Suppressor macrophage treated with lipopolysaccharide for 4 hours (primary cell): ENCODE measurements at regions not wholly inside any gene's neighbourhood (a gene's known extent, or its start where the extent isn't known, plus 50 kb on each side); places are given as distances from the start of the nearest gene placed in this dataset.

Experiments used
- DNase-seq: peaks from one replicate; pipeline ENCODE4 v3.0.0-alpha.2; 2020

DNA sequence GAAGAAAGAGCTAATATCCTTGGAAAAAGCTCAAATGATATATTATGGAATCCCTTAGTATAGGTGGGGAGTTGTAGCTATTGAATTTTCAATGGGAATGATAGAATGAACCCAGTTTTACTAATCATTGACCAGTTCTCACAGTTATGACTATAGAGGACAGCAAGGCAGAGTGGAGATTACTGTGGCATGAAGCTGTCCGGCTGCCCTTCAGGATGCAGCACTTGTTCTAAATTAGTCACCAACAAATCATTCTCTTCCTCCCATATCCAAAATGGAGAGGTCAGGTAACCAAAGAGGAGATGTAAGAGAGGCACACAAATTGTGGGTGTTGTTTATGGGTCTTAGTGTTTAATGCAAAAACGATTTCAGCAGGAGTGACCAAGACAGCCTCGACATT lies 1490.0 kb upstream of the MIR17HG start:
- no peak for DNase-seq

GRCh38 chr13:89862011-89862690 lies 1485.3 kb upstream of the MIR17HG start:
- DNase-seq, result no peak

- DNase-seq, result no peak
These were observed 1484.8 kb upstream of the MIR17HG start for GRCh38 chr13:89862691-89863036.

DNA sequence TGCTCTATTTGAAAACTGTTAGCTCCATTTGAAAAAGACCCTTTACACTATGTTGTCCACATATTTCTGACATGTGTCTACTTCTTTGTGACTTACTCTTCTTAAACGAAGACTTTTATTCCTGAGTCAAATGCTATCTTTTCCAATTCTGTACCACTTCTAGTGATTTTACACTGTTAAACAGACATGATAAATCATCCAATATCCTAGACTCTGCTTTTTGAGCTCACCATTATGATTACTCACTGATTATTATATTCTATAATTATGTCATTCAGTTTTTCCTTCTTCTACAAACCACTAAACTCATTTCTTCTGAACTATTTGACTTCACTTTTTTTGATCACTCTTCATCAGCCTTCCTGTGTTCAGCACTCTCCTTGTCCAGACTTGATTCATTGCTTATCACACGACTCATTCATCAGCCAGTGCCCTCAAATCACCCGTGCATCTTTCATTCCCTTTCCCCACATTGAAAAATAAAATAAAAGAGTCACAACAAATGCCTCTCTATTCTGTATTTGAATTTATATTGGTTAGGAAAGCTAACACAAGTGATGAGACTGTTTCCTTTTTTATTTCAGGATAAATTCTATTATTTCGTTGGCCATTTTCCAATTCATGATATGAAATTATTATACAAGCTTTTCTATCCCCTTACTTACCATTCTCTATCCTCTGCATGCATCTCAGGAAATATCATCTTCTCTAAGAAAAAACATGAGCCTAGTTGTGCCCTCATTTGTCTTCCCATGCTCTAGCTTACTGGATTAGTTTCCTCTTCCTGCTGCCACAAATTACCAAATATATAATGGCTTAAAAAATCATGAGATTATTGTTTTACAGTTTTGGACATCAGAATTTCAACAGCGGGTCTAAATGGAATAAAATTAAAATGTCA lies 1482.1 kb upstream of the MIR17HG start:
- DNase-seq, result no peak

DNA sequence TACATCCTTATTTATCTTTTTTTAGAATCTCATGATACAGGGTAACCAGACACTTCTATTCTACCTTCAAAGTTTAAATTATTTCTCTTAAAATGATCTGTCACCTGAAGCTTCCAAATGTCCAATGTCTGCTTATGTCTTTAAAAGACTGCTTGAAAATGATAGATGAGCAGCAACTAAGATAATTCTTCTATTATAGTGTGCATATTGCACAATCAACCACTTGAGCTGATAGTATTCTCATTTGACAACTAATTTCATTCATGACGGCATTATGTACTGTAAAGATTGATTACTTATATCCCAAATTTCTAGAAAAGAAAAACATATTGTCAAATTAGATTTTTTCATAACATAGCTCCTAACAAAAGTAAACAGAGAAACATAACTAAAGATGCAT lies 1478.2 kb upstream of the MIR17HG start:
- no peak for DNase-seq

- no peak for DNase-seq
These were observed 1468.6 kb upstream of the MIR17HG start for GRCh38 chr13:89878904-89879303.

DNA sequence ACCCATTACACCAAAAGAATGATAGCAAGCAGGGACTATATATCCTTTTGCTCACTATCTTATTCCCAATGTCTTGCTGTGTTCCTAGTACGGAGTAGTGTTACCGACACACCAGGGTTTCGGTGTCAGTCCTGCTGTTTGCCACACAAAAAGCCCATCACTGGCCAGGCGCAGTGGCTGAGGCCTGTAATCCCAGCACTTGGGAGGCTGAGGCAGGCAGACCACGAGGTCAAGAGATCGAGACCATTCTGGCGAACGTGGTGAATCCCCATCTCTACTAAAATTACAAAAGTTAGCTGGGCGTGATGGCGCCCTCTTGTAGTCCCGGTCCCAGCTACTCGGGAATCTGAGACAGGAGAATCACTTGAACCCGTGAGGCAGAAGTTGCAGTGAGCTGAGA lies 1467.3 kb upstream of the MIR17HG start:
- no peak for DNase-seq

GRCh38 chr13:89883893-89884448 lies 1463.5 kb upstream of the MIR17HG start:
- no peak for DNase-seq

- no peak for DNase-seq
These were observed 1456.7 kb upstream of the MIR17HG start for GRCh38 chr13:89890806-89891205.

DNA sequence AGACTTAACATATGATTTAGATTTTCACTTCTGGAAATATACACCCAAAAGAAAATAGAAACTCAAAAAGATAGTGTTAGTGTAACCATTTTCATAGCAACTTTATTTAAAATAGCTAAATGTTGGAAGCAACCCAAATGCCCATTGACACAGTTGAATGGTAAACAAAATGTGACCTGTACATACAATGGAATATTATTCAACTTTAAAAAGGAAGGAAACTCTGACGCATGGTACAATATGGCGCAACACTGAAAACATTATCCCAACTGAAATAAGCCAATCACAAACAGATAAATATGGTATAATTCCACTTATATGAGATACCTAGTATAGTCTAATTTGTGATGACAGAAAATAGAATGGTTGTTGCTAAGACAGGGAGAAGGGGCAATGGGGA lies 1456.1 kb upstream of the MIR17HG start:
- no peak for DNase-seq

DNA sequence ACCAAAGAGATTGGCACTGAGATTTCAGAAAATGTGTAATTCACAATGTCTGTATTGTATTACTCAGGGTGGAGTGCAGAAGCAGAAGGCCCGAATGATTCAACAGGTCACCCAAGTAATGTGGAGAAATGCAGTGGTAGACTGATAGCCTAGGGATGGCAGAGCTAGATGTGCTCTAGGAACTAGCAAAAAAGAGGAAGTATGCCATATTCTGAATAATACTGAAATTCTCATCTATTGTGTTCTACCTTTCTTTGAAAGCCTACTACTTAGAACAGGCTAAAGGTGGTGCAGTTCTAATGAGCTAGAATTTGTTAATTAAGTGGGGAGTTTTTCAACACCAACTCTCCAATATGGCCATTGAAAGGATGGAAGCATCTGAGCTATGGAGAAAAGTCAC lies 1449.8 kb upstream of the MIR17HG start:
- no peak for DNase-seq

GRCh38 chr13:89899302-89900103 lies 1448.0 kb upstream of the MIR17HG start:
- DNase-seq, result no peak

- DNase-seq, result no peak
These were observed 1447.3 kb upstream of the MIR17HG start for GRCh38 chr13:89900104-89900765.

- DNase-seq, result no peak
These were observed 1445.3 kb upstream of the MIR17HG start for GRCh38 chr13:89902223-89902622.

GRCh38 chr13:89903115-89903514 lies 1444.4 kb upstream of the MIR17HG start:
- DNase-seq, result no peak

DNA sequence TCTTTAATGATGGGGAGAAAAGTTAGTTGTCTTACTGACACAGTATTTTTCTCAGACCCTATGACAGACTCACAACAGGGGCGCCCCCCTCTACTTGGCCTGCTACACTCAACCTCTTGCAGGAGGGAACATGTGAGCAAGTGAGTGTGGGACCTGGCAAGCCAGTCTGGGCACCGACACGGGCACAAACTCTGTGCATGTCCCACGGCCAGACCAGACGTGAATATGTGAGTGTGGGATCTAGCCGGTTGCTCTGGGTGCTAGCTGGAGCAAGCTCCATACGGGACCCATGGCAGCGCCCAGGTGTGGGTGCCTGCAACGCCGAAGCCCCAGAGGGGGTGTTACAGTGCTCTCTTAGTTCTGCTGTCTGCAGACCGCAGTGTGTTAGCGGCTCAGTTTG lies 1437.3 kb upstream of the MIR17HG start:
- DNase-seq, result no peak

DNA sequence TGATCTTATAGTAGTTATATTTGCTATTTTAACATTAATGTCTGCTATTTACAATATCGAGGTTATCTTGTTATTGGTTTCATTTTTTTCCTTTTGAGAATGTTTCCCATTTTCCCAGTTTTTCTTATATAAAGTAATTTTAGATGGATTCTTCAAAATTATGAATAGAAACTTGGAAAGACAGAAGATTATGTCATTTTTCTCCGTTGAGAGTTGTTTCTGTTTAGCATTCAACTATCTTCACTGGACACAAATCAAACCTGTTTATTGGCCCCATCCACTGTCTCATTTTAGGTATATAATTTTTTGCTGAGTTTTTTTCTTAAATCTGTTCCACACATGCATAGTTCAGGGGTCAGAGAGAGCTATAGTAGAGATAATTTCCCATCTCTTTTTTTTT lies 1430.9 kb upstream of the MIR17HG start:
- DNase-seq, result no peak

DNA sequence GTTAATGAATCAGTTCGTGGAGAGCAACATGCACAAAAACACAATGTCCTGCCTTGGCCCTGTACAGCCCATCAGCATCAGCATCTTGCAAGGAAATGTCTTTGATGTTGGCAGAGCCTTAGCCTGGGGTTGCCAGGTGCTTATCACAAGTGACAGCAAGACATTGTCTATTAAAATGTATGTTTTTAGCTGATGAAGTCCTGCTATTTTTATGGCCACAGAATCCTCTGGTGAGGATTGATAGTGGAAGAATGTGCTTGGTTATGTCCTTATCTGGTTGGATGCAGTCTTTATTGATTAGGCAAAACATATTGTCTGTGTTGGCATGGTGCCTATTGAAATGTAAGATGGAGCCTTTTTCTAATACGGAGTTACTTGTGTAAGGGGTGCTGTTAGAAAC lies 1427.0 kb upstream of the MIR17HG start:
- DNase-seq, result no peak

DNA sequence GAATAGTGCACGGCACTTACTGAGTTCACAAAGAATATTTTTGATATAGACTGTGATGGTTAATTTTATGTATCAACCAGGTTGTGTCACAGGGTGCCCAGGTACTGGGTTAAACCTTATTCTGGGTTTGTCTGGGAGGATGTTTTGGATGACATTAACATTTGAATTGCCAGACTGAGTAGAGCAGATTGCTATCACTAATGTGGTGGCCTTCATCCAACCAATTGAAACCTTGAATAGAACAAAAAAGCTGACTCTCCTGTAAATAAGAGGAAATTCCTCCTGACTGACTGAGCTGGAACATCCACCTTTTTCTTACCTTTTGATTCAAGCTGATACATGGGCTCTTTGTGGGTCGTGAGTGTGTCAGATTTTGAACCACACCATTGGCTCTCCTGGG lies 1424.4 kb upstream of the MIR17HG start:
- no peak for DNase-seq

- DNase-seq, result peak; percentile 27
These were observed 1423.8 kb upstream of the MIR17HG start for GRCh38 chr13:89923736-89924135.

- DNase-seq, result peak; percentile 28
These were observed 1422.4 kb upstream of the MIR17HG start for GRCh38 chr13:89925107-89925506.

GRCh38 chr13:89930861-89931260 lies 1416.6 kb upstream of the MIR17HG start:
- no peak for DNase-seq

- no peak for DNase-seq
These were observed 1414.6 kb upstream of the MIR17HG start for GRCh38 chr13:89932902-89933301.
